ENCODE measurements at regions not wholly inside any gene's neighbourhood (a gene's known extent, or its start where the extent isn't known, plus 50 kb on each side); places are given as distances from the start of the nearest gene placed in this dataset.

DNA sequence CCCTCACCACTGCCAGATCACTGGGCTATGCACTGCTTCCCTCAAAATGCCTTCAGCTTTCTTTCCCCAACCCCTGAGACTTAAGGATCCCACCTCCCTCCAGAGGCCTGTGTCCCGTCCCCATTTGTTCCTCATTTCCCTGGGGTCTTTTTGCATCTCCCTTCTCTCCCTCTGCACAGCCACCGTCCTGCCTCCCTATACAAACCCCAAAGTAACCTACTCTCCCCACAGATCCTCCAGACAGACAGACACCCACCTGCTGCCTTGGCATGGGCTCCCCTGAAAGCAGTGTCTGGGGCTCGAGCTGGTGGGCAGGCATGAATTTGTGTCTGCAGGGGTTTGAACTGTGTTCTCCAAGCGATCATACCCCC lies 69.4 kb upstream of the TNRC6C start:
- H3K27me3 ChIP-seq (ENCODE audit: control insufficient read depth, insufficient read depth, low read length): peaks cover 40% of the 10 kb centered on the region
- no peaks in the 10 kb centered on the region for H3K36me3 ChIP-seq (ENCODE audit: control insufficient read depth, insufficient read depth, low read length)
- no peak overlapping the region for H3K4me3 ChIP-seq (ENCODE audit: low read depth, low read length)
- no peak for DNase-seq (ENCODE audit: low read depth)
- TF ChIP-seq, protein P1, sequence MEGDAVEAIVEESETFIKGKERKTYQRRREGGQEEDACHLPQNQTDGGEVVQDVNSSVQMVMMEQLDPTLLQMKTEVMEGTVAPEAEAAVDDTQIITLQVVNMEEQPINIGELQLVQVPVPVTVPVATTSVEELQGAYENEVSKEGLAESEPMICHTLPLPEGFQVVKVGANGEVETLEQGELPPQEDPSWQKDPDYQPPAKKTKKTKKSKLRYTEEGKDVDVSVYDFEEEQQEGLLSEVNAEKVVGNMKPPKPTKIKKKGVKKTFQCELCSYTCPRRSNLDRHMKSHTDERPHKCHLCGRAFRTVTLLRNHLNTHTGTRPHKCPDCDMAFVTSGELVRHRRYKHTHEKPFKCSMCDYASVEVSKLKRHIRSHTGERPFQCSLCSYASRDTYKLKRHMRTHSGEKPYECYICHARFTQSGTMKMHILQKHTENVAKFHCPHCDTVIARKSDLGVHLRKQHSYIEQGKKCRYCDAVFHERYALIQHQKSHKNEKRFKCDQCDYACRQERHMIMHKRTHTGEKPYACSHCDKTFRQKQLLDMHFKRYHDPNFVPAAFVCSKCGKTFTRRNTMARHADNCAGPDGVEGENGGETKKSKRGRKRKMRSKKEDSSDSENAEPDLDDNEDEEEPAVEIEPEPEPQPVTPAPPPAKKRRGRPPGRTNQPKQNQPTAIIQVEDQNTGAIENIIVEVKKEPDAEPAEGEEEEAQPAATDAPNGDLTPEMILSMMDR (IDR thresholded peaks at IDR 0.05; ENCODE audit: insufficient read depth, low read length, poor library complexity, severe bottlenecking): no peak

DNA sequence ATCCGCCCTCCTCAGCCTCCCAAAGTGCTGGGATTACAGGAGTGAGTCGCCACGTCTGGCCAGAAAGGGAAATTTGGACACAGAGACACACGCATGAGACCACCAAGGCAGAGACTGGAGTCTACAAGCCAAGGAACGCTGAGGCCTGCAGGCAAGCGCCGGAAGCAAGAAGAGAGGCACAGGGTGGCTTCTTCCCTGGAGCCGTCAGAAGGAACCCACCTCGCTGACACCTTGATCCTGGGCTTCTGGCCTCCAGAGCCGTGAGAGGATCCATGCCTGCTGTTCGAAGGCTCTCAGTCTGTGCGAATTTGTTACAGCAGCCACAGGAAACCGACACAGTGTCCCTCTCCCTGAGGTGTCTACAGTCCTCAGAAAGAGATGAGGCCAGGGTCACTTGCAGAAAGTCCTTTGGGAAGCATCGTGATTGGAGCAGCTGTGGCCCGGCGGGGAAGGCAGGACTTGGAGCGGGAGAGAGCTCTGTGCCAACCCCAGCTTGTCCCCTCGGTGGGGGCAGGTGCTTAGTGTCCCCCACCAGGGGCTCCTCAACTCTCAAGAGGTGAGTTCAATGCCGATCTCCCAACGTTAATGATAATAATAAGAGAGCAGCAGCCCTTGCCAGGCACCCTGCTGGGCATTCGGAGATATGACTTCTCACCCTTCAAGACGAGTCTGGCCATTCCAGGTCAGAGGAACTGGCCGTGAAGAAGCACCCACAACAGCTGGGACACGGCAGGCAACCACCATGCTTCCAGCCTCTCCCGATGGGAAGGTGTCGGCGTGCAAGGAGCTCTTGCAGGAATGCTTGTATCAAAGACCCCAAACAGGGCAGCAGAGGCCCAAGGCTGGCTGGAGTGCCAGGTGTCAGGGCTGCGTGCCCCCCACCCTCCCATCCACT lies 68.4 kb upstream of the TNRC6C start:
- no peaks in the 10 kb centered on the region for H3K36me3 ChIP-seq (ENCODE audit: control insufficient read depth, insufficient read depth, low read length)
- no peak for DNase-seq (ENCODE audit: low read depth)
- TF ChIP-seq, protein P1 (IDR thresholded peaks at IDR 0.05; ENCODE audit: insufficient read depth, low read length, poor library complexity, severe bottlenecking): no peak
- peaks cover 32% of the 10 kb centered on the region for H3K27me3 ChIP-seq (ENCODE audit: control insufficient read depth, insufficient read depth, low read length)
- no peak overlapping the region for H3K4me3 ChIP-seq (ENCODE audit: low read depth, low read length)

DNA sequence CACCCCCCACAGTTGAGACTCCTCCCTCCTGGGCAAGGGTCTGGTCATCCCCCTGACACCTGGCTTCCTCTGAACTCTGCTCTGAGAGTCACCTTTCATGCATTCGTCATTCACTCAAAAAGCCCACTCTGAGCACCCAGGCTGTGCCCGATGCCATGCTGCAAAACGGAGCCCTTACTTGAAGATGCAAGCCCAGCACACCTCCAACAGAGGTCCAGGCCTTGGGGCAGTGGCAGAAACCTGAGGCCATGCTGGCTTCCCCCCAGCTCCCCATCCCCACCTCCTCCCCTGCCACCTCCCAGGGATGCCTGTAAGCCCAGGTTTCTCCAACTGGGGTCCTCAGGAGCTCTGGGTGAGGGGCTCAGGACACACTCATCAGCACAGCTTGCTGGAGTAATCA lies 67.7 kb upstream of the TNRC6C start:
- TF ChIP-seq, protein P1 (IDR thresholded peaks at IDR 0.05; ENCODE audit: insufficient read depth, low read length, poor library complexity, severe bottlenecking): no peak
- no peak overlapping the region for H3K4me3 ChIP-seq (ENCODE audit: low read depth, low read length)
- no peak for DNase-seq (ENCODE audit: low read depth)

DNA sequence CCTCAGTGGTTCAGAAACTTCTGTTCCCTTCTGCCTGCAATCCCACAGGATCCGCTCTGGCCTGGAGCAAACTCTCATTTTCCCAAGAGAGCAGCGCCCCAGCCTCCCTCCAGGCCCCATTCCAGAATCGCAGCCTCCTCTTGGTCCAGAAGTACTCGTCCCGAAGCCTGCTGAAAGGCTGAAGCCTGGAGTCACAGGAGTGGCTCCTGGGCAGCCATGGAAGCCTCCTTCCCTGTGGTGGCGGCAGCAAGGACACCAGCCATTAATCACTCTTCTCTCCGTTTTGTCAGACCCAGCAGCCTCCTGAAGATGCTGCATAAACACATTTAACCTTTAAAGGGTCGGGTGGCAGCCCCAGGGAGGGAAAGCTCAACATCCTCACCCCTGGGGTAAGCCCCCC lies 66.9 kb upstream of the TNRC6C start:
- DNase-seq (ENCODE audit: low read depth): no peak
- Histone ChIP-seq H3K4me3 (ENCODE audit: low read depth, low read length) (no peak overlapping the region), H3K36me3 (ENCODE audit: control insufficient read depth, insufficient read depth, low read length) (no peaks in the 10 kb centered on the region), H3K27me3 (ENCODE audit: control insufficient read depth, insufficient read depth, low read length) (peaks cover 27% of the 10 kb centered on the region)
- TF ChIP-seq, protein P1 (IDR thresholded peaks at IDR 0.05; ENCODE audit: insufficient read depth, low read length, poor library complexity, severe bottlenecking): no peak

More for the DNA sequence above, 67.7 kb upstream of the TNRC6C start:
- H3K36me3 ChIP-seq (ENCODE audit: control insufficient read depth, insufficient read depth, low read length): no peaks in the 10 kb centered on the region
- peaks cover 32% of the 10 kb centered on the region for H3K27me3 ChIP-seq (ENCODE audit: control insufficient read depth, insufficient read depth, low read length)

DNA sequence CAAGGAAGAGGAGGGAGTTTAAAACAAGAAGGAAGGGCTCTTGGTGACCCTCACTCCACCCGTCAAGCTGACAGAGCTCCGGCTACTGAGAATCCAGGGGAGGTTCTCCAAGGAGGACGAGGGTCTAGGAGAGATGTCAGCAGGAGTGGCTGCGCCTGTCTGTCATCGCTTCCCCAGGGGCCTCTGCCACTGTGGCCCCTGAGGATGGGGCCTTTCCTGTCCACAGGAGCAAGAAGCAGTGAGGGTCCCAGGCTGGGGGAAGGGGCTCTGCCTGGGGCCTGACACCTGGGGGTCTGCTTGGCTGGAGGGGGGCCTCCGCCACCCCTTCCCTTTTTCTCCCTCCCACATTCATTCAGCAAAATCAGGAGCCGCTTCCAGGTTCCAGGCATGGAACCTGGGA lies 66.5 kb upstream of the TNRC6C start:
- H3K4me3 ChIP-seq (ENCODE audit: low read depth, low read length): no peak overlapping the region
- H3K27me3 ChIP-seq (ENCODE audit: control insufficient read depth, insufficient read depth, low read length): peaks cover 24% of the 10 kb centered on the region
- DNase-seq (ENCODE audit: low read depth): no peak
- TF ChIP-seq, protein P1 (IDR thresholded peaks at IDR 0.05; ENCODE audit: insufficient read depth, low read length, poor library complexity, severe bottlenecking): no peak
- no peaks in the 10 kb centered on the region for H3K36me3 ChIP-seq (ENCODE audit: control insufficient read depth, insufficient read depth, low read length)
